Mammary epithelial cell (primary cell): ENCODE measurements at regions not wholly inside any gene's neighbourhood (a gene's known extent, or its start where the extent isn't known, plus 50 kb on each side); places are given as distances from the start of the nearest gene placed in this dataset.

Experiments
- EZH2 ChIP-seq: IDR thresholded peaks from 2 replicates; pipeline ENCODE4 v1.6.1; 2012; ENCODE audit warnings: low read length, inconsistent platforms, borderline replicate concordance
- TF ChIP-seq, protein P1 (sequence below), 2 donors: IDR thresholded peaks in 1 of 2; conservative IDR thresholded peaks in 1 of 2; 2 replicates each; pipeline ENCODE4 v1.5.1; 2011 to 2012; ENCODE audit warnings: inconsistent platforms in 2 of 2, low read length in 2 of 2, mild to moderate bottlenecking in 2 of 2, control low read depth in 1 of 2, low read depth in 1 of 2; ENCODE audit not compliant: insufficient read depth in 1 of 2; ENCODE audit errors: extremely low read depth in 1 of 2

- TF ChIP-seq, protein P1, sequence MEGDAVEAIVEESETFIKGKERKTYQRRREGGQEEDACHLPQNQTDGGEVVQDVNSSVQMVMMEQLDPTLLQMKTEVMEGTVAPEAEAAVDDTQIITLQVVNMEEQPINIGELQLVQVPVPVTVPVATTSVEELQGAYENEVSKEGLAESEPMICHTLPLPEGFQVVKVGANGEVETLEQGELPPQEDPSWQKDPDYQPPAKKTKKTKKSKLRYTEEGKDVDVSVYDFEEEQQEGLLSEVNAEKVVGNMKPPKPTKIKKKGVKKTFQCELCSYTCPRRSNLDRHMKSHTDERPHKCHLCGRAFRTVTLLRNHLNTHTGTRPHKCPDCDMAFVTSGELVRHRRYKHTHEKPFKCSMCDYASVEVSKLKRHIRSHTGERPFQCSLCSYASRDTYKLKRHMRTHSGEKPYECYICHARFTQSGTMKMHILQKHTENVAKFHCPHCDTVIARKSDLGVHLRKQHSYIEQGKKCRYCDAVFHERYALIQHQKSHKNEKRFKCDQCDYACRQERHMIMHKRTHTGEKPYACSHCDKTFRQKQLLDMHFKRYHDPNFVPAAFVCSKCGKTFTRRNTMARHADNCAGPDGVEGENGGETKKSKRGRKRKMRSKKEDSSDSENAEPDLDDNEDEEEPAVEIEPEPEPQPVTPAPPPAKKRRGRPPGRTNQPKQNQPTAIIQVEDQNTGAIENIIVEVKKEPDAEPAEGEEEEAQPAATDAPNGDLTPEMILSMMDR (conservative IDR thresholded peaks at IDR 0.05 in 1 of 2, IDR thresholded peaks at IDR 0.05 in 1 of 2; ENCODE audit: extremely low read depth in 1 of 2, insufficient read depth in 1 of 2, low read depth in 1 of 2, low read length in 2 of 2) = no peak
- no peak for TF ChIP-seq EZH2
Observed at GRCh38 chr9:106445107-106445506, 417.9 kb upstream of the ZNF462 start.
